NCI-H2196 (cell line): ENCODE measurements at regions not wholly inside any gene's neighbourhood (a gene's known extent, or its start where the extent isn't known, plus 50 kb on each side); places are given as distances from the start of the nearest gene placed in this dataset.
"Not testable (repeated sequence)": the region's sequence is repeated elsewhere in the genome, so short reads cannot be mapped to it uniquely, and the experiment has no call there.

Source experiments
- DNase-seq: peaks from one replicate; lab custom pipeline; 2025; ENCODE audit not compliant: unreplicated experiment; lab: John Stamatoyannopoulos, UW

DNA sequence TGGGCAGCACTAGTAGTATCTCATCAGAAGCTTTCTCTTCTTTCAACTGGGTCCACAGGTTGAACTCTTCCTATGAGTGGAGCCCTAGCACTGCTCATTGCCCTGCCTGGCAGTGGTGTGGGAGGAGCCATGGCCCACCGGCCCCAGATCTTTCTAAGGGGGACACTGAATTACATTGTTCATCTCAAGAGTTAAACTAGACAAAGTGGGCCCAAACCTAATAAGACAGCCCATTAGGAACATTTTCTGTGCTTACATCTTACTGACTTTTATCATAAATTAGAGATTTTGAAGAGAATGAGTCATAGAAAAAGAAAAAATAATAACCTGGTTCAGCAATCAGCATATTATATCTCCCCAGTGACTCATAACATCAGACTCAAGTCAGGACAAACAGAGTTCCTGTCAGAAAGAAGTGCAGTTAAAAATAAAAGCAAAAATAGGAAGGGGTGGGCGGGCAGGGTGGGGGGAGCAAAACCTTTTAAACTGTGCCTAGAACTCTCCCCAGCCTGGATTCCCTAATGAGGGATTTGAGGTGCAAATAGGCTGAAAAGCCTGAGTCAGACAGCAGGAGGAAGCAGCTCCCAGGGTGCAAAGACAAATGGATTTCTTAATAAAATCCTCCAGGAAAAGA lies 161.6 kb upstream of the TRIB2 start:
- no peak for DNase-seq

DNA sequence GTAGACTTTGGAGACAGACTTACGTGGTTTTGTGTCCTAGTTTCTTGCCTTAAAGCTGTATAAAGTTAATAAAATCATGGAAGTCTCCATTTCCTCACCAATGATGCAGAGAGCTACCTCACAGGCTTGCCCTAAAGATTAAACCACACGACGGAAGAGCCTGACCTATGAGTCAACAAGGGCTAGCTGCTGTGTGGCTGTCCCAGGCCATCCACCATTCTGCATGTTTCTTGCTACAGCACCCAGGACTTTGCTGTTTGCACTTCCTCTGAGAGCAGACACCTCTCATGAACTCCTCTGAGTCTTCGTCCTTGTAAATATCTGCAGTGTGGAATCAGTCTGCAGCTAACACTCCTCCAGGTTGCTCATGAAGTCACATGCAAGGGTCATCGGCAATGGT lies 160.0 kb upstream of the TRIB2 start:
- DNase-seq, result no peak

DNA sequence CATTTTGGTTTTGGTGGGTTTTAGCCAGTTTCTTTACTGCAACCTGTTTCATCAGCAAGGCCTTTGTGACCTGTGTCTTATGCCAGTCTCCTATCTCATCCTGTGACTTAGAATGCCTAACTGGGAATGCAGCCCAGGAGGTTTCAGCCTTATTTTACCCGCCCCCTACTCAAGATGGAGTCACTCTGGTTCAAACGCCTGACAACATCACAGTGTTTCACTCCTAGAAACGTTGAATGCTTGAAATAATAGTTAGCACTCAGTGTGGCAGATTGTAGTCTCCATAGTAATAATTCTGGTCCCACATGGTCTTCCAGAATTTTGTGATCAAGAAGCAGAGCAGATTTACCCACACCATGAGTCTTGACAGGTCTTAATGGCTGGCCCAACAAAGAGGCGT lies 159.0 kb upstream of the TRIB2 start:
- DNase-seq, result no peak

DNA sequence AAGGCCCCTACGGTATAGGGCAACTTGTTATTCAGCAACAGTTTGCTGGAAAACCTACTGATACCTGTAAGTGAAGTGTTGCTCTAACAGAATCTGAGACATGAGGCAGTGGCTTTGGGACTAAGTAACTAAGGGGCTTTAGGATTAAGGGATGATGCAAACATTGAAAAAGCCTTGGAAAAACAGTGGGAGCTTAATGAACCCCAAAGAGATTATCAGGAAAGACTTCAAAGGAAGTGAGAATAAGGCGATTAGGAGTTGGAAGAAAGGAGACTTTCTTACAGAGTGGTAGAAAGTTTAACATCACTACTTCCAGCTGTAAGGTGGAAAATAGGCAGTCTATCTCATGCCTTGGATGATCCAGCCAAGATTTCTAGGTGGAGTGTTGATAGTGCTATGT lies 158.2 kb upstream of the TRIB2 start:
- DNase-seq, result no peak

DNA sequence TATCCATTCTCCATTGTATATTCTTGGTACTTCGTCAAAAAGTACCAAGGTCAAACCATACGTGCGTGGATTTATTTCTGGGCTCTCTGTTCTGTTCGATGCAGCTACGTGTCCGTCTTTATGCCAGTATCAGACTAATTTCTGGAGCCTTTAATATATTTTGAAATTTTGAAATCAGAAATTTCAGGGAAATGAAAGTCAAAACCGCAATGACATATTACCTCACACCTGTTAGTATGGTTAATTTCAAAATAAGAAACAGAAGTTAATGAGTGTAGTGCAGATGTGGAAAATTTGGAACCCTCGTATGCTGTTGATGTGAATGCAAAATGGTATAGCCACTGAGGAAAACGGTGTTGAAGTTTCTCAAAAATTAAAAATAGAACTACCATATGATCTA lies 156.1 kb upstream of the TRIB2 start:
- no peak for DNase-seq

DNA sequence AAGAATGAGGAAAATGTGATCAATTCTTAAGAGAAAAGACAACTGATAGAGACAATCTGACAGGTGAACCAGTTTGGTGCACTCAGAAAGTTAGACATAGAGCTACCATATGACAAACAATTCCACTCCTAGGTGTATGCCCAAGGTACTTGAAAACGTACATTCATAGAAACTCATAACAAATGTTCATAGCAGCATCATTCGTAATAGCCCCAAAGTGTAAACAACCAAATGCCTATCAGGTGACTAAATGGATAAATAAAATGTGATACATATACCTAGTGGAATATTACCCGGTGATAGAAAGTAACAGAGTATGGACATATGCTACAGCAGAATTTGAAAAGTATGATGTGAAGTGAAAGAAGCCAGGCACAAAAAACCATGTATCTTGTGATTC lies 149.3 kb upstream of the TRIB2 start:
- DNase-seq, result no peak

DNA sequence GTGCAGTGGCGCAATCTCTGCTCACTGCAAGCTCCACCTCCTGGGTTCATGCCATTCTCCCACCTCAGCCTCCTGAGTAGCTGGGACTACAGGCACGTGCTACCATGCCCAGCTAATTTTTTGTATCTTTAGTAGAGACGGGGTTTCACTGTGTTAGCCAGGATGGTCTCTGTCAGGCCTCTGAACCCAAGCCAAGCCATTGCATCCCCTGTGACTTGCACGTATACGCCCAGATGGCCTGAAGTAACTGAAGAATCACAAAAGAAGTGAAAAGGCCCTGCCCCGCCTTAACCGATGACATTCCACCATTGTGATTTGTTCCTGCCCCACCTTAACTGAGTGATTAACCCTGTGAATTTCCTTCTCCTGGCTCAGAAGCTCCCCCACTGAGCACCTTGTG lies 147.2 kb upstream of the TRIB2 start:
- DNase-seq, result not testable (repeated sequence)

DNA sequence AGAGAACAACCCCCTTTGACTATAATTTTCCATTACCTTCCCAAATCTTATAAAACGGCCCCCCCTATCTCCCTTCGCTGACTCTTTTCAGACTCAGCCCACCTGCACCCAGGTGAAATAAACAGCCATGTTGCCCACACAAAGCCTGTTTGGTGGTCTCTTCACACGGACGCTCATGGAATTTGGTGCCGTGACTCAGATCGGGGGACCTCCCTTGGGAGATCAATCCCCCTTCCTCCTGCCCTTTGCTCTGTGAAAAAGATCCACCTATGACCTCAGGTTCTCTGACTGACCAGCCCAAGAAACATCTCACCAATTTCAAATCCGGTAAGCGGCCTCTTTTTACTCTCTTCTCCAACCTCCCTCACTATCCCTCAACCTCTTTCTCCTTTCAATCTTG lies 146.8 kb upstream of the TRIB2 start:
- DNase-seq, result not testable (repeated sequence)

DNA sequence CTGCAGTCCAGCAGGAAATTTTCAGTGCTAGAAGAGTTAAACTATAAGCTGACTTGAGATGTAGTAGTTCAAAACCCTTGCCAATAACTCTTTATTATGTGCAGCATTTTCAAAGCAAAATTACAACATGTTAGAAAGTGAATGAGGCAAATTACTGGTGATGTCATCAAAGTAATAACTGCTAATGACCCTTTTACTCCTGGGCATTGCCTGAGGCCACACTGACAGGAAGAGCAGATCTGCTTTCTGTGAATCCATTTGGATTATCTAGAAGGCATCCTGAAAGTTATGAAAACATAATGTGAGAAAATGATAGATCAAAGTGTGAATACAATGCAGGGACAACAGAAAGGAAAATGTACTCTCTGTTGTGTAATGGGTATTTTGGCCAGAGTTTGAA lies 139.6 kb upstream of the TRIB2 start:
- DNase-seq, result no peak

DNA sequence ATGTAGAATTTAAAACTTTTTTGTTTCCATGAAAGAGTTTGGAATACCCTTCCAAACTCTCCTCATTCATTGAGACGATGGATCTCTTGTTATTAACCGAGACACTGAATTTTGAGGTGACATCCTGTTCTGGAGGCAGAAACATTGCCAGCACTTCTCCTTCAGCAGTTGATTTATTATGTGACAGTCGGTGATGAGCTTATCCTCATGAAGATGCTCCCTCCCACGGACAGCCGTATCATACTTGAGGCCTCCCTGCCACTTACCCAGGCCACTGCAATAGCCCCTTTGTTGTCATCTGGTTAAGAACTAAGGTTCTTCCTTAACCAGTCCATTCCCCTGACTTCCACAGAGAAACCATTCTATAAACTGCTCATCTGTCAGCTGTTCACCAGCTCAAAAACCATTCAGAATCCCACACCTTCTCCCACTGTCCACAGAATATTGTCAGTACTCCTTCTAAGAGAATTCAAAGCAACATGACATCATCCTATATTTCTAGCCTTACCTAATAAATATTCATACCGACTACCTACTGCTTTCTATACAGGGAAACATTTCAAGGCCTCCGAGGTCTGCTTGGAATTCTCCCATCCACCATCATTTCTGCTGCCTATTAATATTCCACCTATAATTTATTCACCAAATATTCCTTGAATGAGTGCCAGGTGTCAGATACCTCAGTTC lies 139.0 kb upstream of the TRIB2 start:
- DNase-seq, result no peak

DNA sequence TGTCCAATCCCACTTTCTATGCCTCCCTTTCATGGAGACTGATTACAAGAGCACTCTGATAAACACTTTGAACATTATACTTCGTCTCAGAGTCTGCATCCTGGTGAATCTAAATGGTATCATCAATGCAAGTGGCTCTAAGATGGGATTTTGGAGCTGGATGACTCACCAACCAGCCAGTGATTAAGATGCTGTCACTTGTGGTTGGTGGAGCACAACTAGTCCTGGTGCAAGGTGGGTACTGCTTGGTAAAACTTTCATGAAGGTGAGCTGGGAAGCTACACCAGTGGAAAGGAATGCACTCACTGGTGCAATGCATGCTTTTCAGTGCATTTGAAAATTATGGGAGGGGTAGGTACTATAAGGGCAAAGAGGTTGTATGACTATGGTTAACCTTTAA lies 137.7 kb upstream of the TRIB2 start:
- no peak for DNase-seq

DNA sequence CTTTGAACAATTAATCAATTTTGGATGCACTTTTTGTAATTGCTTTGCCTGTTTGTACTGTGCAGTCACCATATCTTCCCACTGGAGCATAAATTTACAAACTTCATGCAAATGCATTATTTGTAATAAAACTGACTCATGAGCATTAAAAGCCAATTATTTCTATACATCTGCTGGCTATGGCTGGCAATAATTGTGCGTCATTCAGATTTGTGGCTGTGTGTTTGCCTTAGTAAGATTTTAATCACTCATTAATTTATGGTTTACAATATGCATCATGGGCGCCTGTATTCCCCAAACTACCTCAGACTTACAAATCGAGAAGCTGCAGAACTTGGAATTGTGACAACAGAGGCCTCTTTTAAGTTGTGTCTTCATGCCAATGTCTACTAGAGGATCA lies 132.4 kb upstream of the TRIB2 start:
- DNase-seq, result no peak

DNA sequence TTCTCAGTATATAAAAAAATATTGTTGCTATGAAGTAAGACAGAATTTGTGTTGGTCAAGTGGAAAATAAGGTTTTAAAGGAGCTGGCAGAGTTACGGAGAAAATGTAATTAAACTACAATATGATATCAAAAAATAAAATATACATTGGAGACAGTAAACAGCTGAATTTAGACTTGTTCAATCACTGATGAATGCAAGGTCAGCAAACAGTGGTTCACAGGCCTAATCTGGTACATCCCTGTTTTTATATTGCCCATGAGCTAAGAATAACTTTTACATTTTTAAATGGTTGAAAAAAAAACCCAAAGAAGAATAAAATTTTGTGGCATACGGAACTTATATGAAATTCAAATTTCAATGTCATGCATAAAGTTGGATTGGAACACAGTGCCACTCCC lies 131.0 kb upstream of the TRIB2 start:
- no peak for DNase-seq

DNA sequence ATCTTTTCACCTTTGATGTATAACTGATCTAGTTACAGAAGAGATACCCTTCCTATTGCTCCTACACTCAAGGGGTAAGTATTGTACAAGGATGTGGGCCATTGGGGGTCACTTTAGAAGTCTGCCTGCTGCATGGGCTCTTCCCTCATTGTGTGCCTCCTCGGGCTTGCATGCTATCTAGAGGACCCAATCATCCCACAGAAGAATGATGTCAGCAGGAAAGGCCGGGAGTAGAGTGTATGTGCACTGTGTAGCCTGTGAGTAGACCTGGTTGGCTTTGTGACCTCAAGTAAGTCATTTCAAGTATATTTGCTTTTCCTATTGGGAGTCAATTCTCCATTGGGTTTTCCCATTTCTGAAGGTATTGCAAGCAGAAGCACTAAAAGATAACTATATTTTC lies 129.5 kb upstream of the TRIB2 start:
- DNase-seq, result no peak

DNA sequence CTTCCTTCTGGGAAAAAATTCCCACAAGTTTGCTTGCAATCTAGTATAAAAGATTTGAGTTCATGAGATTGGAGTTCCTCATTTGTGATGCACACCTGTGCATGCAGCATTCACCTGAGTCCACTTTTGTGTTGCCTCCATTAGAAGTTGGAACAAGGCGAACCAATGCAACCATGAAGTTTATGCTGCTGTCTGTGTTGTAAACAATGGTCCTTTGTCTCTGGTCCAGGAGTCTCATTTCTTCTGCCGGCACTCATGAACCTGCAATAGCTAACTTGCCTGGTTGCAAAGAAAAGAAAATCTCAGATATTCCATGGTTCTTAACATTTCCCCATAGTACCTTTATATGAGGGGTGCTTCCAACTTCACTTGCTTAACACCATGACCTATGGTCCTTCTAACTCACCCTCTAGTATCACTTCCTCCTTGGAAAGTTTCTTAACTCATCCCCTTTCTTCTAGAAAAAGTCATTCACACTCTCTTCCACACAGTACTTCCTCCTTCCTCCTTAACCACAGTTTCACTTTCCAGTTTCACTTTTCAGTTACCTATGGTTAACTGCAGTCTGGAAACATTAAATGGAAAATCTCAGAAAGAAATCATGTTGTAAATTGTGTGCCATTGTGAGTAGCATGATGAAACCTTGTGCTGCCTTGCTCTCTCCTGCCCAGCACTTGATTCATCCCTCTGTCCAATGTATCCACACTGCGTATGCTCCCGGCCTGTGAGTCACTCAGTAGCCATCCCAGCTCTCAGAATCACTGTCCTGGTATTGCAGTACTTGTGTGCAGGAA lies 128.8 kb upstream of the TRIB2 start:
- no peak for DNase-seq

DNA sequence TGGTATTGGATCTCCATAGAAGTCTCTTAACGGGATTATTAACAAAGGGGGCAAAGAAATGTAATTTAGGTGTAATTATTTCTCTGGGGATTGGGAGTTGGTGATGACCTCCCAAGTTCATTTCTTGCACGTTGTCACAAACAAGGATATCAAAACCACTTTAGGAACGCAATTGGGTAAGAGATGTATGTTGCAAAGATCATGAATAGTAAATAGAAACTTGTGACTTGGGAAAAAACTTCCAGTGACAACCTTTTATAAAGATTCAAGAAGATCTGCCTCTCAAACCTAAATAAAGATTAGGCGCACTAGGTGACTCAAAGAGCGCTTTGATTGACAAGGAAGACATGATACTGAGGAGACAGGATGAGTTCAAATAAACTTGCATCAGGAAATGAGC lies 127.8 kb upstream of the TRIB2 start:
- DNase-seq, result no peak

DNA sequence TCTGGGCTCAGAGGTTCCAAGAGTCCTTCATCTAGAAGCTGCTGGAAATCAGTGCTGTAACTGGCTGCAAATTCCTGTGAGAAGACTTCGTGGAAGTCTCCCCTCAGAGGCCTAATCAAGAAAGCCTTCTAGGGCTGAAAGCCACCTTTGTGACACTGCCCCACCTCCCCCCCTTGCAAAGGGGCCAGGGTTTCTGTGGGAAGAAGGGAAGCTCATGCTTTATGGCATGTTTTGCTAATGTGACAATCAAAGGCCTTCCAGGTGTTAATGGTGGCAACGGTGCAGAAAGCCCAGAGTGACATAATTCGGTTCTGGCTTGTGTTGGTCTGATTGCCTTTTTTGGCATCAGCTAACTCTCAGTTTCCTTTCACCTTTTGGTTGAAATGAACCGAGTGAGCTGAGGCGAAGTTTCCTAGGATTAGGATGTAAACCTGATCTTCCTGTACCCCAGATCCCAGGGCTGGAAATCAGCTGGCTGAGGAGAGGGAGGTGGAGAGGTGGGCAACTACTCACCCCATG lies 126.9 kb upstream of the TRIB2 start:
- DNase-seq, result no peak

DNA sequence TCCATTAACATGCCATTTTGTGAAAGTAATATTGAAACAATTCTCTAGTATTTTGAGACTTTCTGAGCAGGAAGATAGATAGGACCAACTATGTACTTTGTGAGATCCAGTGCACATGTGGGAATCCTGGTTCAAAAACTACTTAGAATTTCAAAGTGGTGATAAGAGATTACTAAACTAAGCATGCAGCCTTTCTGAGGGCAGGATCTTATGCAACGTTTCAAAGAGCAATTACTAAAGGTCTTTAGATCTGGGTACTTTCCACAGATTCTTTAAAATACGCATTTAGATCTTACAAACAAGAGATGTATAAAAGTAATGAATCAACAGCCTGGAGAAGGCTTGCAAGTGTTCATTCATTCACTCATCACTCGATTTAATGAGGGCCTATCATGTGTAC lies 124.4 kb upstream of the TRIB2 start:
- DNase-seq, result no peak

DNA sequence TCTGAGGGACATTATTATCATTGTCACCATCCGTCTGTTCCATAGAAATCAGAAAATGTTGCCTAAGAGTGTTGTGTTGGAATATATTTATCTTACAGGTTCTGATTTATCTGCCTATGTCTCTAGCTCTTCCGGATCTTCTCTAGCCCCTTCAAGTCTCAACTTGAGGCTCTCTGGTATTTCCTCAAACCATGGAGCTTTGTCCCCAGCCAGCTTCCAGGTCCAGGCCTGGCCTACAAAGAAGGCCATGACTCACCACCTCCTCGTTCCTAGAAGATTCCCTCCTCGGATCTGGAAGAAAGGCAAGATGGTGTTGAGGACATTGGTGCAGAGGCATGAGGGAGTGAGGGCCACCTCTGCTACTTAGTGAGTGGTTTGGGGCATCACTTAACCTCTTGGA lies 122.1 kb upstream of the TRIB2 start:
- no peak for DNase-seq

DNA sequence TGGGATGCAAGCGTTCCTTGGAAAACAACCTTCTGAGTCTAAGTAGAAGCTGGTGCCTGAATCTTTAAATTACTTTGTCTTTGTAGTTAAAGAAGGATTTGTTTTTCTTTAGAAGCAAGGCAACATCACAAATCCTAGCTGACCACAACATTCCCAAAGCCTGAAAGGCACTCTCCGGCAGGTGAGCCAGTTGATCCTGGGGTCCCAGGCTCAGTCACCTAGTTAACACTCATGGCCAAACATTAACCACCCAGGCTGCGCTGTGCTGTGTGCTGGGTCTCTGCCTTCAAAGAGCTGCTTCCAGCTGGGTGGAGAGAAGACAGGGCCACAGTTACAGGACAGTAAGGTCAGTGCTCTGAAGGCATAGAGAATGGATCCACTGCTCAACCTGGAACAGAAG lies 120.0 kb upstream of the TRIB2 start:
- DNase-seq, result no peak

DNA sequence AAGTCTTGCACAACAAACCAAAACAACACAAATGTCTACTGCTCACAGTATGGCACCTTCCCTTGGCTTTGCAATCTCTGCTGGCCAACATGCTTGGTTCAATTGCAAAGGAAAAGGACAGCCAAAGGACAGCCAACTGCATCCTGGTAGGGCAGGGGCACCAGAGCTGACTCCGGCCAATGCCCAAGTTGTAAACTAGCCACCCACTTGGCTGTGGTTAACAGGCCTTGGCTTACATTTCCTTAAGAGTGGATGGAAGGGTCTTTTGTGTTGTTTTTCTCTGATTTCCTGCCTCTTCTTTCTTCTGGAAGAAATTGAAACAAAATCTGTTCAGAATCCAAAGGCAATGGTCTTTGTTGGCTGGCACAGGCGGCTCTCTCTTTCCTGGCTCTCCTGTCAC lies 119.1 kb upstream of the TRIB2 start:
- no peak for DNase-seq

DNA sequence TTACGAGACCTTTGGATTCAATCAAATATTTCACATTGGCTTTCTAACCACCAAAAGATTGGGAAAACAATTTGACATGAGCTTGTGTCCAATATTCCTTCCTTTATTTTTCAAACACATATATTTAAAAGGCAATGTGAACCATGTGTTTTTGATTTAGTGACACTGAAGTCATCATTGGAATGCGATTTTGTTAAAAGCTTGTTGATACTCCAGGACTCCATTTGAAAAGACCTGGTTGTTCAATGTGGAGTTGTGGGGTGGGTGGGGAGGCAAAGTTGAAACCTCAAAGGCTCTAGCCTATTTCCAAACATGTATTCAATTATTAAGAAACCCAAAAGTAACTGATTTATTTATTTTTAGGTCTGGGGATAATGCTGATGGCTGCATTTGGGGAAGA lies 114.1 kb upstream of the TRIB2 start:
- no peak for DNase-seq
